ENCODE measurements at regions not wholly inside any gene's neighbourhood (a gene's known extent, or its start where the extent isn't known, plus 50 kb on each side); places are given as distances from the start of the nearest gene placed in this dataset.
"Not testable (repeated sequence)": the region's sequence is repeated elsewhere in the genome, so short reads cannot be mapped to it uniquely, and the experiment has no call there.

GRCh38 chr14:98913967-98914650 lies 357.9 kb downstream of the BCL11B start:
- Mint-ChIP-seq H3K9me3 (peaks cover 3% of the 10 kb centered on the region), H3K4me3 (no peak overlapping the region), H3K27ac (no peak overlapping the region), H3K4me1 (no peaks in the 10 kb centered on the region), H3K27me3 (no peaks in the 10 kb centered on the region), H3K36me3 (no peaks in the 10 kb centered on the region)
- no peak for ATAC-seq

DNA sequence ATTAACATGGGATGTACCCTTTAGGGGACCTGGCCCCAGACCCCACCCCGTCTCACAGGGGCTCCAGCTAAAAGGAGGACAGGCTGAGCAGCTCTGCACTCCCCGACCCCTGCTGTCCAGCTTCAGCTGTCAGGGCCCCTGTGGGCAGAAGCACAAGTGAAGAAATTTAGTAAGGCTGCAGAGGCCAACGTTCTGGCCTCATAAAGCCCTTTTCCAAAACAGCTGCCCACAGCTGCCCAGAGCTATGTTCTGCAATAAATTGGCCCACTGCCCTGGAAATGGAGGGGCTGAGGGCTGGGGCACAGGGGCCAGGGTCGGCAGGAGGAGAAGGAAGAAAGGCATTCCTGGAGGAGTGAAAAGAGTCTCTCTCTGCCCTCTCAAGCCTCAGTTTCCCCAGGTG lies 357.1 kb downstream of the BCL11B start:
- Mint-ChIP-seq H3K27me3 (no peaks in the 10 kb centered on the region), H3K4me1 (no peaks in the 10 kb centered on the region), H3K4me3 (no peak overlapping the region), H3K9me3 (peaks cover 3% of the 10 kb centered on the region), H3K27ac (no peak overlapping the region), H3K36me3 (no peaks in the 10 kb centered on the region)
- no peak for ATAC-seq

DNA sequence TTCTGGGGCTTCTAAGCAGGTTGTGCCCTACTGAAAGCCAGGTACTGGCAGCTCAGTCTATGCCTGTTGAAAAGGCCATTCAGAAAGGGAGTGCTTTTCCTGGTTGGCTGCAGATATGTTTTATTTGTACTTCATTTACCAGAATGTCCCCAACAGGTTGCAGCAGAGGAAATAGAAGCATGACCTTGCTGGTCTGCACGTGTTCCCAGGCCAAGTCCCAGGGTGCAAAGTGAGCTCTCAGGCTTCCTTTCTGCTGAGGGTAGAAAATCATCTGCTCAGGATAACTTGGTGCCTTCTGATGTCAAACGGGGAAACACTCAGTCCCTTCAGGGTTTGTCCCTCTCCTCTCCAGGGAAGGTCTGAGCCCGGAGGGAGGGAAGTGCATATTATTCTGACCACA lies 356.4 kb downstream of the BCL11B start:
- no peak for ATAC-seq
- Mint-ChIP-seq H3K4me1 (no peaks in the 10 kb centered on the region), H3K9me3 (peaks cover 4% of the 10 kb centered on the region), H3K27me3 (no peaks in the 10 kb centered on the region), H3K27ac (no peak overlapping the region), H3K4me3 (no peak overlapping the region), H3K36me3 (no peaks in the 10 kb centered on the region)

DNA sequence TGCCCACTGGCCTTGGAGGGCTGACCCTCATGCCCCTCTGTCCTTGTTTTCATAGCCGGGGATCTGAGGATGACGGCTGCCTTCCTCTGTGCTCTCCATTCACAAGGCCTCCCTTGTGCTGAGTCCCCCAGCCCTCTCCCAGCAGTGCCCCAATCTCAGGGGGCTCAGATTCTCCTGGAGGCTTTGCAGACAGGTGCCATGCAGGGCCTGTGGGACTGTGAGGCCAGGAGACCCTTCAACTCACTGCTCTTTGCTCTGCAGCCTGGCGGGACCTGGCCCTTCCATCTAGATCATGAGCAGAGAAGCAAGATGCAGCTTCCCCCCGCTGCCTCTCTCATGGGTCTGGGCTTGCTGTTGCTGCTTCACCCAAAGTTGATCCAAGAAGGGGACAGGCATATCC lies 356.0 kb downstream of the BCL11B start:
- no peak for ATAC-seq
- H3K36me3 Mint-ChIP-seq: no peaks in the 10 kb centered on the region
- peaks cover 8% of the 10 kb centered on the region for H3K9me3 Mint-ChIP-seq
- H3K4me3 Mint-ChIP-seq: no peak overlapping the region
- H3K27ac Mint-ChIP-seq: no peak overlapping the region
- no peaks in the 10 kb centered on the region for H3K4me1 Mint-ChIP-seq
- no peaks in the 10 kb centered on the region for H3K27me3 Mint-ChIP-seq

DNA sequence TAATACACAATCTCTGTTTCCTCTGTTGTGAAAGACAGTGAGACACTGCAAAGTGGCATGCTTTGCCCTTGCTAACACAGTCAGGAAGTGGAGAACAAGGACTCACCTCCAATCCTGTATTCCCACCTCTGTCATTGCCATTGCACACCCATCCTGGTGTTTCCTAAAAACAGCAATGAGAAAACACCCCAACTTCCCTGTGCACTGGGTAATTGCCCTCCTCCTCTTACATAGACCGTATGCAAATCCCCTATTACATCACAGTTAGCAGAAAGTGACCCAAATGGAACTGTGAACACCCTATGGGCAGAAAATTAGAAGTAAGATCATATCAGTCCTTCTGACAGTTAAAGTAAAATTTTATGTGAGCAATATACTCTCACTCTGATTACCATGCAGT lies 355.5 kb downstream of the BCL11B start:
- Mint-ChIP-seq H3K27ac (no peak overlapping the region), H3K27me3 (no peaks in the 10 kb centered on the region), H3K4me3 (no peak overlapping the region), H3K36me3 (no peaks in the 10 kb centered on the region), H3K9me3 (peaks cover 8% of the 10 kb centered on the region), H3K4me1 (no peaks in the 10 kb centered on the region)
- no peak for ATAC-seq

DNA sequence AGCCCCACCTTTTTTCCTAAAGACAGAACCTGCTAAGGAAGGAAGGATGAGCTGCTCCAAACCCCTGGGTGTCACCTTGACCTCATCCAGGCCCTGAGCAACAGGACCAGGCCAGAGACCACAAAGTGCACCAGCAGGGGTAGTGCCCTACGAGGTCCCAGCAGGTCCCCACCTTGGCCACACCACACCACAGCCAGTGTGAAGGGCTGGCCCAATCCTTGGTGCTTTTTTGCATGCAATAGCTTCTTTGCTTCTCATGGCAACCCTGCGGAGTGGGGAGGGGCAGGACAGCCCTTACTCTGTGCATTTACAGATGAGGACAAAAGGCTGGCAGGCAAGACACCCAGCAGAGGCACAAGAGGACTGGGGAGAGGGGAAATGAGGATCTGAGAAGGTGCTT lies 352.6 kb downstream of the BCL11B start:
- Mint-ChIP-seq H3K4me3 (no peak overlapping the region), H3K4me1 (no peaks in the 10 kb centered on the region), H3K9me3 (peaks cover 23% of the 10 kb centered on the region), H3K27ac (no peak overlapping the region), H3K36me3 (no peaks in the 10 kb centered on the region), H3K27me3 (no peaks in the 10 kb centered on the region)
- no peak for ATAC-seq

DNA sequence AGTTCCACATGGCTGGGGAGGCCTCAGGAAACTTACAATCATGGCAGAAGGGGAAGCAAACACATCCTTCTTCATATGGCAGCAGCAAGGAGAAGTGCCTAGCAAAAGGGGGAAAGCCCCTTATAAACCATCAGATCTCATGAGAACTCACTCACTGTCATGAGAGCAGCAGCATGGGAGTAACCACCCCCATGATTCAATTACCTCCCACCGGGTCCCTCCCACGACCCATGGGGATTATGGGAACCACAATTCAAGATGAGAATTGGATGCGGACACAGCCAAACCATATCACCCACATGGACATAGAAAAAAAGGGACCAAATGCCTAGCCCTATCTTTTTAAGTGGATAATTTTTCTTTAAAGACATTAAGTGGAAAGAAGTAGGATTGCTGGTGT lies 350.7 kb downstream of the BCL11B start:
- ATAC-seq: not testable (repeated sequence)
- H3K9me3 Mint-ChIP-seq: peaks cover 23% of the 10 kb centered on the region

DNA sequence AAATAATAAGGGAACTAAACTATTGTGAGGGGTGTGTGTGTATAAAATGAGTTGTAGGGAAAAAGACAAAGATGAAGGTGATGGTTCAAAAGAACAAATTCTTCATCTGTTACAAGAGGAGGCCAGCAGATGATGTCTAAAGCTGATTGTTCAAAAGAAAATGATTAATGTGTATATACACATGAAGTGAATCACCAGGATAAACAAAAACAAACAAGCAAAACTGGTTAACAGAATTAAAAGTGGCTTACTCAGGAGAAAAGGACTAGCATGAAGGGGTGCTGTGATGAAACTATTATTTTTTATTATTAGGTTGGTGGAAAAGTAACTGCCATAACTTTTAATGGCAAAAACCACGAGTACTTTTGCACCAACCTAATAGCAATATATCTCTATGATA lies 348.4 kb downstream of the BCL11B start:
- peaks cover 23% of the 10 kb centered on the region for H3K9me3 Mint-ChIP-seq
- no peak for ATAC-seq
- no peak overlapping the region for H3K4me3 Mint-ChIP-seq
- no peaks in the 10 kb centered on the region for H3K4me1 Mint-ChIP-seq
- H3K27ac Mint-ChIP-seq: no peak overlapping the region
- no peaks in the 10 kb centered on the region for H3K27me3 Mint-ChIP-seq
- no peaks in the 10 kb centered on the region for H3K36me3 Mint-ChIP-seq

More for the DNA sequence above, 350.7 kb downstream of the BCL11B start:
- not testable (repeated sequence) for H3K27ac Mint-ChIP-seq, H3K4me3 Mint-ChIP-seq, H3K27me3 Mint-ChIP-seq, H3K4me1 Mint-ChIP-seq, H3K36me3 Mint-ChIP-seq

GRCh38 chr14:98924046-98924445 lies 348.0 kb downstream of the BCL11B start:
- H3K36me3 Mint-ChIP-seq: no peaks in the 10 kb centered on the region

GRCh38 chr14:98925354-98926040 lies 346.5 kb downstream of the BCL11B start:
- Mint-ChIP-seq H3K9me3 (peaks cover 26% of the 10 kb centered on the region), H3K36me3 (no peaks in the 10 kb centered on the region), H3K4me3 (no peak overlapping the region), H3K27ac (no peak overlapping the region), H3K4me1 (no peaks in the 10 kb centered on the region), H3K27me3 (no peaks in the 10 kb centered on the region)
- ATAC-seq: no peak

More at GRCh38 chr14:98924046-98924445, 348.0 kb downstream of the BCL11B start:
- Mint-ChIP-seq H3K27me3 (no peaks in the 10 kb centered on the region), H3K4me1 (no peaks in the 10 kb centered on the region), H3K27ac (no peak overlapping the region), H3K9me3 (peaks cover 26% of the 10 kb centered on the region), H3K4me3 (no peak overlapping the region)
- no peak for ATAC-seq

DNA sequence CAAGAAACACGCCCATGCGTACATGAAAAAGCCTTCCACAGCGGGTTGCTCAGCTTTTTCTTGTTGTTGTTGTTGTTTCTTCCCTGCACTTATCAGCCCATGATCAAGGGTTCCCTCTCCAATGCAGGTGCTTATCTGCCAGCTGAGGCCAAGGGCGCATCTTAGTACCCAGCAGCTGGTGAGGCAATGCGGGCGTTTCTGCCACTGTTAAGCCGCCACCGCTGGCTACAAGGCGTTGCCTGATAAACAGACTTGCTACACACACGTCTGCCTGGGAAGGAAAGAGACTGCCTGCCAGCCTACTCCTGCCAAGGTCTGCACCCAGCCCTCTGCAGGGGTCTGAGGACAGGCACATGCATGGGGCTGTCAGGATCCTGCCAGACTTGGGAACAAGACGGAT lies 345.9 kb downstream of the BCL11B start:
- no peak for ATAC-seq
- Mint-ChIP-seq H3K36me3 (no peaks in the 10 kb centered on the region), H3K4me3 (no peak overlapping the region), H3K27me3 (no peaks in the 10 kb centered on the region), H3K27ac (no peak overlapping the region), H3K4me1 (no peaks in the 10 kb centered on the region), H3K9me3 (peaks cover 20% of the 10 kb centered on the region)

DNA sequence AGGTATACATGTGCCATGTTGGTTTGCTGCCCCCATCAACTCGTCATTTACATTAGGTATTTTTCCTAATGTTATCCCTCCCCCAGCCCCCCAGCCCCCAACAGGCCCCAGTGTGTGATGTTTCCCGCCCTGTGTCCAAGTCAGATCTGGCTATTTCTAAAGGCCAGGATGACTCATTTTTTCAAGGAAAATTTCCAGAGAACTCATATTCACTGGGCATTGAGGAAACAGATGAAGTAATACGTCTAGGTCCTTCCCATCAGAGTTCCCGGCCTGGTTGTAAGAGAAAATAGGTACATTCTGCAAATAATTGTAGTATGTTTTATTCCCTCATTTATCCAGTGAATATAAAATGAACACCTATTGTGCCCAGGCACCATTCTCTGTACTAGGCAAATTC lies 345.2 kb downstream of the BCL11B start:
- no peak overlapping the region for H3K4me3 Mint-ChIP-seq
- H3K4me1 Mint-ChIP-seq: no peaks in the 10 kb centered on the region
- no peak overlapping the region for H3K27ac Mint-ChIP-seq

DNA sequence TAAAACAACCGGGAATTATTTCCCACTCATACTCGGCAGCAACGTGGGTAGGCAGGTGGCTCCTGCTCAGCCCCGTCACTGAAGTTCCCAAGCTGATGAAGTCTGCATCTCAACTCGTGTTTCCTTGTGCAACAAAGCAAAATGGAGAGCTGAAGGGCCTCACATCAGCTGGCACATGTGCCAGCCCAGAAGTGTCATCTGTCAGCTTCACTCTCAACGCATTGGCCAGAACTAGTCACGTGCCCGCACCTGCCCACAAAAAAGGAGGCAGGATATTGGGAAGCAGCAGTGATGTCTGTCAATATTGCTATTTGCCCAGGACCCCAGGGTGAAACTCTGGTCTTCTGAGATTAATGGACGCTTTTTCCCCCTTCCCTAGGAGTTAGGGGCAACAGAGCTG lies 344.0 kb downstream of the BCL11B start:
- no peak overlapping the region for H3K4me3 Mint-ChIP-seq
- H3K27me3 Mint-ChIP-seq: no peaks in the 10 kb centered on the region
- H3K4me1 Mint-ChIP-seq: no peaks in the 10 kb centered on the region
- no peak overlapping the region for H3K27ac Mint-ChIP-seq
- peaks cover 11% of the 10 kb centered on the region for H3K9me3 Mint-ChIP-seq
- ATAC-seq: no peak
- H3K36me3 Mint-ChIP-seq: no peaks in the 10 kb centered on the region

More for the DNA sequence above, 345.2 kb downstream of the BCL11B start:
- ATAC-seq: no peak
- no peaks in the 10 kb centered on the region for H3K36me3 Mint-ChIP-seq
- H3K27me3 Mint-ChIP-seq: no peaks in the 10 kb centered on the region
- peaks cover 20% of the 10 kb centered on the region for H3K9me3 Mint-ChIP-seq

DNA sequence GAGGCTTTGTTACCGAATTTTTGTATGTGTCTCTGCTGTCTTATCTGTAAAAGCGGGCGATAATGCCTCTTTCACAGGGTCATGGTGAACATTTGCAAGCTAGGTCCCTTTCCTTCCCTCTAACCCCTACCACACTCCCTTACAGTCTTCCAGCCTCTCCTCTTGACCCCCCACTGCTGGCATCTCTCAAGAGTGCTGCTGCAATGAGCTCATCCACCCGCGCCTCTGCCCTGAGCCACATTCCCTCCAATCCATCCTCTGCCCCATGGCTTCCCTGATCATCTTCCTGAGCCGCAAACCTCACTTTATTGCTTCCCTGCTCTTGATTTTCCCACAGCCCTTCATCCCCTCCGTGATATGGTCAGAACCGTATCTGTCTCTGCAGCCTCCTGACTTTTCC lies 343.6 kb downstream of the BCL11B start:
- peaks cover 8% of the 10 kb centered on the region for H3K9me3 Mint-ChIP-seq
- no peaks in the 10 kb centered on the region for H3K27me3 Mint-ChIP-seq
- no peaks in the 10 kb centered on the region for H3K4me1 Mint-ChIP-seq
- H3K36me3 Mint-ChIP-seq: no peaks in the 10 kb centered on the region
- H3K27ac Mint-ChIP-seq: no peak overlapping the region
- H3K4me3 Mint-ChIP-seq: no peak overlapping the region
- no peak for ATAC-seq

GRCh38 chr14:98931126-98931525 lies 340.9 kb downstream of the BCL11B start:
- H3K4me3 Mint-ChIP-seq: no peak overlapping the region
- ATAC-seq: no peak
- no peak overlapping the region for H3K27ac Mint-ChIP-seq
- no peaks in the 10 kb centered on the region for H3K27me3 Mint-ChIP-seq
- H3K9me3 Mint-ChIP-seq: peaks cover 9% of the 10 kb centered on the region
- no peaks in the 10 kb centered on the region for H3K36me3 Mint-ChIP-seq
- no peaks in the 10 kb centered on the region for H3K4me1 Mint-ChIP-seq

GRCh38 chr14:98931911-98932310 lies 340.1 kb downstream of the BCL11B start:
- Mint-ChIP-seq H3K27me3 (no peaks in the 10 kb centered on the region), H3K9me3 (peaks cover 14% of the 10 kb centered on the region), H3K4me1 (no peaks in the 10 kb centered on the region), H3K4me3 (no peak overlapping the region), H3K27ac (no peak overlapping the region), H3K36me3 (no peaks in the 10 kb centered on the region)
- no peak for ATAC-seq

Data from stimulated activated memory B cell treated with anti-CD40 and anti-IgM and Interleukin-4, amounts not matched to agents 10 μg/mL and 1 μg/mL and 100 μg/mL, for 72 hours (primary cell).